ENCODE measurements at regions not wholly inside any gene's neighbourhood (a gene's known extent, or its start where the extent isn't known, plus 50 kb on each side); places are given as distances from the start of the nearest gene placed in this dataset.

DNA sequence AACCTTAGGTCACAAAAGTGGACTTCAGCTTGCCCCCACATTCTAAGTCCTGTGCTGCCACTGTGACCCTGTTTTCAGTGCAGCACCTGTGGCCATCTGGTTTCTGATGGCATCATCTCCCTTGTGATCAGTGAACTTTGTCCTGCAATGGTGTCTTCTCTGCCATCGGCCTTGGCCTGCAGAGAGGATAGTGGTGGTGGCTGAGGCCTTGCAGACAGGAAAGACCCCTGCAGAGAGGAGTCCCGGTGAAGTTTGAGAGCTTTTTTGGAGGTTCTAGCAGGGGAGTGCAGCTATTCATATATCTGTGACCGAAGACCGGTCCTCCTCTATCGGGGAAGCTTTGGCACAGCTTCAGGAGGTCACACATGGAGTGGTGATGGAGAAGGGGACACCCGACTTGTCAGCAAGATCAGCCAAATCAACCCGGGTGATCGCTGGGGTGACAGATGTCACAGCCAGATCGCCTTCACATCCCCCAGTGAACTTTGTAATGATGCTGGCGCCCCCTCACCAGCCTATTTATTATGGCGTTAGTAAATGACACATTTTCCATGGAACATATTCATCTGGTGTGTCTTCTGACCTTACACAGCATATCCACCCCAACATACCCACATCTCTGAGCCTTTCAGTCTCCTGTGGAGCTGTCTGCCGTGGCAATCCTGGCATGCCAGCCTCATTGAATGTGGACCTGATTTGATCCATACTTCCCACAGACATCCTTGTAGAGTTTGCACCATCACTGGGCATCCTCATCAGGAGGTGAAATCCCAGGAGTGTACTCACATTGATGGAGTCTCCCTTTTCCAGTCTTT is 136.1 kb downstream of the PAPOLA start:
- DNase-seq (ENCODE audit: insufficient read length, low spot score) (no peak), FAIRE-seq (no peak)
- no peak for TF ChIP-seq CTCF (IDR thresholded peaks at IDR 0.05; ENCODE audit: insufficient read depth, missing control alignments)

DNA sequence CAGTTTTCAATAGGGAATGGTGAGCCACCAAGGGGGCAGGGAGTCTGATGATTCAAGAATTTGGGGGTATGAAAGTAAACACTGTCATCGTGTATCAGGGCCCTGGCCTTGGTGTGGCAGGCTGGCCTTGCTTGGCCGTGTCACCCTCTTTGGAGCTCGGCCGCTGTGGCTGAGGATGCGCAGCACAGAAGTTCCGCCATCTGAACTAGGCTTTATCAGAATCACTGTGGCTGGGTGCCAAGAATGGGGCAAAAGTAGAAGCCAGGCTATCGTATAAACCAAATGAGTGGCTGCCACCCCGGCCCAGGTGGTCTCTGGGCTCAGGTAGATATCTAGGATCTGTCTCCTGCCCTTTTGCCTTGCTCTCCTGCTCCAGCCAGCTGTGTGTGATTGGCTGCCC is 137.4 kb downstream of the PAPOLA start:
- DNase-seq (ENCODE audit: insufficient read length, low spot score) (no peak), FAIRE-seq (no peak)
- TF ChIP-seq CTCF (IDR thresholded peaks at IDR 0.05; ENCODE audit: insufficient read depth, missing control alignments) = no peak

DNA sequence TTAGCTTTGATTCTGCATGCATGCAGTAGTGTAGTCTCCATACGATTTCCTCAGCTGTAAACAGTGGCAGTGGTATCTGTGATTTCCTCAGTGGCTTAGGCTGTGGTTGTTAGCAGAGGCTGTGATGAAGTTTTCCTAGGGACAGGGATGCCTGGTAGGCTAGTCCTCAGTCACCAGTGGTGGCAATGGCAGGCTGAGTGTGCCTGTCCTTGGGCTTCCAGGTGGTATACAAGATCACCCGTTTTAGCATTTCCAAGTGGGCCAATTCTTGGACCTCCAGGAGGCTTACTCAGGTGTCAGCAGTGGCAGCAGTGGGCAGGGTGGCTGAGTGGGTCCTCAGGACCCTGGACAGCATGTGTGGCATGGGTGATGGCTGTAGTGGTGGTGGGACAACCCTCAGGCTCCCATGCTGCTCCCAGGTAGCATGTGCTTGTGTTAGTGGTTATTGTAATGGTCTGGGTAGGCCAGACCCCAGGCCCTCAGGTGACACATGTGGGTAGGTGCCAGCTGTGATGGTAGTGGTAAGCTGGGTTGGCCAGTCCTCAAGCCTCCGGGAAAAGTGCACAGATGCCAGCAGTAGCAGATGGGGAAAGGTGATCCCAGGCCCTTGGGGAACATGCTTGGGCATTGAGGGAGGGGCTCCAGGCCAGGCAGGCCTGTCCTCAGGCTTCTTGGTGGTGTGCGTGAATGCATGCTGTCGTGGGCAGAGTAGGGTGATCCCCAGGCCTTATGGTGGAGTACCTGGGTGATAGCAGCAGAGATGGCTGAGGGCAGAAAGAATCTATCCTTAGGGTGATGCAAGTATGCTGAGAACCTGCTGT is 146.5 kb downstream of the PAPOLA start:
- TF ChIP-seq CTCF (IDR thresholded peaks at IDR 0.05; ENCODE audit: insufficient read depth, missing control alignments) = no peak
- no peak for FAIRE-seq

GRCh38 chr14:96649327-96649601 is 147.1 kb downstream of the PAPOLA start:
- no peak for FAIRE-seq
- DNase-seq (ENCODE audit: insufficient read length, low spot score) = no peak
- no peak for TF ChIP-seq CTCF (IDR thresholded peaks at IDR 0.05; ENCODE audit: insufficient read depth, missing control alignments)

More for the DNA sequence above, 146.5 kb downstream of the PAPOLA start:
- no peak for DNase-seq (ENCODE audit: insufficient read length, low spot score)

DNA sequence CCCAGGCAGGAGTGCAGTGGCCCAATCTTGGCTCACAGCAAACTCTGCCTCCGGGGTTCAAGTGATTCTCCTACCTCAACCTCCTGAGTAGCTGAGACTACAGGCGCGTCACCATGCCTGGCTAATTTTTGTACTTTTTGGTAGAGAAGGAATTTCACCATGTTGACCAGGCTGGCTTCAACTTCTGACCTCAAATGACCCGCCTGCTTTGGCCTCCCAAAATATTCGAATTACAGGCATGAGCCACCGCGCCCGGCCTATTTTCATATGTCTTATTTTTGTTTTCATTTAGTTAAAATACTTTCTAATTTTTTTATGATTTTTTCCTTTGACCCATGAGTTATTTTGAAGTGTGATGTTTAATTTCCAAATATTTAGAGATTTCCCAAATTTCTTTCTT is 143.6 kb upstream of the VRK1 start:
- DNase-seq (ENCODE audit: insufficient read length, low spot score) (no peak), FAIRE-seq (no peak)
- no peak for TF ChIP-seq CTCF (IDR thresholded peaks at IDR 0.05; ENCODE audit: insufficient read depth, missing control alignments)

DNA sequence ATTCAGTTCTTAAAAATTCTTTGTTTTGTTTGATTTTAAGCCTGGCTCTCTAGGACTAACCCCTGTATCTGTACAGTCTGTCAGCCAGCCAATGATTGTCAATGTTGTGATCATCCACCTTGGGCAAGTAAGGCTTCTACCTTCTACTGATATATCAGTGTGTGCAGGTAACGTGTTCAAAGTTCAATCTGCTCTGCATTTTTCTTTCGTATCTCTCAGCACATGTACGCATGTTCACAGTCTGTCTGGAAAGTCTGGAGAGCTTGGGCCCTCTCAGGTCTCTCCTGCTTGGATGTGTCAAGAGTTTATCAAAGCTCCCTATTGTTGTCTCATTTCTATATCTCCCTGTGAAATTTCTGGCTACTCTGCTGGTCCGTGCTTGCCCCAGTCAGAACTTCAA is 138.6 kb upstream of the VRK1 start:
- no peak for TF ChIP-seq CTCF (IDR thresholded peaks at IDR 0.05; ENCODE audit: insufficient read depth, missing control alignments)
- FAIRE-seq = no peak
- no peak for DNase-seq (ENCODE audit: insufficient read length, low spot score)

GRCh38 chr14:96660123-96660522 is 137.1 kb upstream of the VRK1 start:
- FAIRE-seq (no peak), DNase-seq (ENCODE audit: insufficient read length, low spot score) (no peak)
- TF ChIP-seq CTCF (IDR thresholded peaks at IDR 0.05; ENCODE audit: insufficient read depth, missing control alignments) = no peak

Measured in D721Med (cell line).